Hepatocyte (in vitro differentiated cells): ENCODE measurements at regions not wholly inside any gene's neighbourhood (a gene's known extent, or its start where the extent isn't known, plus 50 kb on each side); places are given as distances from the start of the nearest gene placed in this dataset.

ENCODE experiments used
- DNase-seq: peaks from one replicate; pipeline ENCODE4 v3.0.0-alpha.2; 2016; ENCODE audit warnings: low spot score
- H2AFZ ChIP-seq: fragments of 200-600 bp; sonication (generic); 2 replicates; pipeline ENCODE4 v1.6.0; 2016; ENCODE audit warnings: antibody characterized with exemption, mild to moderate bottlenecking
- H3K27ac ChIP-seq: fragments of 200-600 bp; sonication (generic); 2 replicates; pipeline ENCODE4 v1.5.1; 2016; ENCODE audit warnings: mild to moderate bottlenecking
- H3K27me3 ChIP-seq: fragments of 200-600 bp; sonication (generic); 2 replicates; pipeline ENCODE4 v1.6.1; 2016
- H3K36me3 ChIP-seq: fragments of 200-600 bp; sonication (generic); replicated peaks from 2 replicates; pipeline ENCODE4 v1.5.1; 2016; ENCODE audit warnings: low read depth; ENCODE audit not compliant: insufficient read depth
- H3K4me1 ChIP-seq: fragments of 200-600 bp; sonication (generic); 2 replicates; pipeline ENCODE4 v1.5.1; 2016; ENCODE audit warnings: mild to moderate bottlenecking, moderate library complexity; ENCODE audit not compliant: insufficient read depth
- H3K4me2 ChIP-seq: fragments of 200-600 bp; sonication (generic); 2 replicates; pipeline ENCODE4 v1.6.0; 2016
- H3K4me3 ChIP-seq: fragments of 200-600 bp; sonication (generic); 2 replicates; pipeline ENCODE4 v1.5.1; 2016; ENCODE audit warnings: mild to moderate bottlenecking
- H3K79me2 ChIP-seq: fragments of 200-600 bp; sonication (generic); 2 replicates; pipeline ENCODE4 v1.6.0; 2017; ENCODE audit warnings: mild to moderate bottlenecking
- H3K9me2 ChIP-seq: fragments of 200-600 bp; sonication (generic); replicated peaks from 2 replicates; pipeline ENCODE4 v1.6.0; 2017; ENCODE audit warnings: mild to moderate bottlenecking; ENCODE audit not compliant: insufficient read depth
- H3K9me3 ChIP-seq: fragments of 200-600 bp; sonication (generic); 2 replicates; pipeline ENCODE4 v1.5.1; 2016; ENCODE audit warnings: low read depth, mild to moderate bottlenecking
- H4K20me1 ChIP-seq: fragments of 200-600 bp; sonication (generic); 2 replicates; pipeline ENCODE4 v1.6.0; 2016; ENCODE audit warnings: mild to moderate bottlenecking; ENCODE audit not compliant: insufficient read depth, poor library complexity, severe bottlenecking
- CTCF ChIP-seq: fragments of 200-600 bp; sonication (generic); IDR thresholded peaks from 2 replicates; pipeline ENCODE4 v1.5.1; 2016; ENCODE audit warnings: antibody characterized with exemption, mild to moderate bottlenecking; ENCODE audit not compliant: poor library complexity
- EZH2 ChIP-seq: fragments of 200-600 bp; sonication (generic); IDR thresholded peaks from 2 replicates; pipeline ENCODE4 v1.6.1; 2016; ENCODE audit warnings: antibody characterized with exemption, mild to moderate bottlenecking, borderline replicate concordance
- EZH2phosphoT487 ChIP-seq: fragments of 200-600 bp; sonication (generic); IDR thresholded peaks from one replicate; pipeline ENCODE4 v1.6.1; 2018; ENCODE audit warnings: antibody characterized with exemption, mild to moderate bottlenecking, low read depth, moderate library complexity; ENCODE audit not compliant: unreplicated experiment, severe bottlenecking
- WGBS: methylation state at CpG from one replicate; pipeline ENCODE4 v1.1.6; 2016; ENCODE audit warnings: low lambda C conversion rate; ENCODE audit errors: missing lambda C conversion rate; 5-methylcytosine and 5-hydroxymethylcytosine counted together

DNA sequence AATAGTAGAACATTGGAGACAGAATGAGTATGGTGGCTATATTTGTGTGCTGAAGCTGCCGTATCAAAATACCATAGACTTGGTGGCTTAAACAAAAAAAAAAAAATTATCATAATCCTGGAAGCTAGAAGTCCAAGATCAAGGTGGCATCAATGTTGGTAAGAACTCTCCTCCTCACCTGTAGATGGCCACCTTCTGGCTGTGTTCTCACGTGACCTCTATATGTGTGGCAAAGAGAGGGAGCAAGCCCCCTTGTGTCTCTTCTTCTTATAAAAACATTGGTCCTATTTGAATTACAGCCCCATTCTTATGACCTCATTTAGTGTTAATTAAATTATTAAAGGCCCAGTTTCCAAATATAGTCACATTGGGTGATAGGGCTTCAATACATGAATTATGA, 1640.9 kb upstream of the PCDH7 start:
- Histone ChIP-seq H3K4me1 (no peaks in the 10 kb centered on the region), H2AFZ (no peak overlapping the region), H3K36me3 (no peaks in the 10 kb centered on the region), H3K9me2 (no peaks in the 10 kb centered on the region), H3K4me2 (no peak overlapping the region), H3K9me3 (no peaks in the 10 kb centered on the region), H3K27me3 (no peaks in the 10 kb centered on the region), H4K20me1 (no peaks in the 10 kb centered on the region), H3K27ac (no peak overlapping the region), H3K4me3 (no peak overlapping the region), H3K79me2 (no peaks in the 10 kb centered on the region)
- TF ChIP-seq EZH2 (no peak), EZH2phosphoT487 (no peak), CTCF (no peak)
- 95% methylated on average over 2 of the region's 2 CpGs for WGBS
- no peak for DNase-seq

GRCh38 chr4:29081234-29081955, 1638.8 kb upstream of the PCDH7 start:
- TF ChIP-seq EZH2phosphoT487 (no peak), EZH2 (no peak), CTCF (peak; percentile 49)
- Histone ChIP-seq H3K4me2 (no peak overlapping the region), H3K79me2 (no peaks in the 10 kb centered on the region), H3K27ac (no peak overlapping the region), H3K9me2 (no peaks in the 10 kb centered on the region), H3K4me3 (no peak overlapping the region), H3K9me3 (no peaks in the 10 kb centered on the region), H3K36me3 (no peaks in the 10 kb centered on the region), H3K27me3 (no peaks in the 10 kb centered on the region), H3K4me1 (no peaks in the 10 kb centered on the region), H4K20me1 (no peaks in the 10 kb centered on the region), H2AFZ (no peak overlapping the region)
- peak; percentile 6 for DNase-seq
- 76% methylated on average over 5 of the region's 5 CpGs for WGBS

DNA sequence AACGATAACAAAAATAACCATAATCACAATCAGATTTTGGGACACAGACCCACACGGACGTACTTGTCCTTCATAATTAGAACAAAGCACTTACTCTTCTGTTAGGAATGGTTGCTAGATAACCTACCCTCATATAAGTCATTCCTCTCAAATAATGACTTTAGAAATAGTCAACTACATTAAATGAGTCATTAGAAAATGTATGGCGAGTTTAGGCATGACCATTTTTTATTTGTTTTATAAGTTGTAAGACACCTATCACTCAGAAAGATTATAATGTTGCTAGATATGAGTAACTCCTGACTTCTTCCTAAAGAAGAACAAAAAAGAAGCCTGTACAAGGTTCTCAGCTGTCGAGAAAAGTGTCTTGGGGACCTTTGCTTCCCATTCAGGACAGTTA, 1637.5 kb upstream of the PCDH7 start:
- Histone ChIP-seq H3K36me3 (no peaks in the 10 kb centered on the region), H3K4me2 (no peak overlapping the region), H3K79me2 (no peaks in the 10 kb centered on the region), H3K4me3 (no peak overlapping the region), H3K9me3 (no peaks in the 10 kb centered on the region), H3K4me1 (no peaks in the 10 kb centered on the region), H4K20me1 (no peaks in the 10 kb centered on the region), H3K27me3 (no peaks in the 10 kb centered on the region), H3K9me2 (no peaks in the 10 kb centered on the region), H3K27ac (no peak overlapping the region), H2AFZ (no peak overlapping the region)
- TF ChIP-seq CTCF (no peak), EZH2phosphoT487 (no peak), EZH2 (no peak)
- DNase-seq, result no peak
- 67% methylated on average over 5 of the region's 5 CpGs for WGBS

DNA sequence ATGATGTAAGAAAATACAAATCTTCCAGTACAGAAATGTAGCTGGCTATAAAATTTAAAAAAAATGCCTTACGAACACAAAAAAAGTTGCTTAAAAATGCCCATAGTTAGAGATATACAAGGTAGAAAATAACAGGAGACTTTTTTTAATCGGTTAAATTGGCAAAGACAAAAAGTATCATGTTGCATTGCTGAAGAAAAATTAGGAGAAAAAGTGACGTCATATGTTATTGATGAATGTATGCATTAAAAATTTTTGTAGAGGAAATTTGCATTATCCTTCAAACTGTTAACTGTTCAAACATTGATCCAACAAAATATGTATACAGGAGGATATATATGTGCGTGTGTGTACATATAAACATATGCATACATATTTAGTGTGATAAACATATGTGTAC, 1634.4 kb upstream of the PCDH7 start:
- Histone ChIP-seq H3K4me2 (no peak overlapping the region), H4K20me1 (no peaks in the 10 kb centered on the region), H3K36me3 (no peaks in the 10 kb centered on the region), H3K9me3 (no peaks in the 10 kb centered on the region), H3K4me1 (no peaks in the 10 kb centered on the region), H3K79me2 (no peaks in the 10 kb centered on the region), H3K4me3 (no peak overlapping the region), H2AFZ (no peak overlapping the region), H3K9me2 (no peaks in the 10 kb centered on the region), H3K27me3 (no peaks in the 10 kb centered on the region), H3K27ac (no peak overlapping the region)
- WGBS, result 90% methylated on average over 4 of the region's 4 CpGs
- TF ChIP-seq EZH2phosphoT487, result no peak
- no peak for TF ChIP-seq CTCF
- no peak for TF ChIP-seq EZH2
- no peak for DNase-seq
